HG03558 (cell line): ENCODE measurements at regions not wholly inside any gene's neighbourhood (a gene's known extent, or its start where the extent isn't known, plus 50 kb on each side); places are given as distances from the start of the nearest gene placed in this dataset.
A peak's percentile ranks its signal among the peaks of the same experiment; 100 is the strongest.

ENCODE experiments used
- ATAC-seq: cut with Tn5 transposase; IDR thresholded peaks from one replicate; pipeline ENCODE4 v1.9.1; 2021; ENCODE audit warnings: moderate number of reproducible peaks; ENCODE audit not compliant: unreplicated experiment; ENCODE audit errors: extremely low read depth

GRCh38 chr18:43627848-43628530 is 350.7 kb upstream of the SYT4 start:
- no peak for ATAC-seq

DNA sequence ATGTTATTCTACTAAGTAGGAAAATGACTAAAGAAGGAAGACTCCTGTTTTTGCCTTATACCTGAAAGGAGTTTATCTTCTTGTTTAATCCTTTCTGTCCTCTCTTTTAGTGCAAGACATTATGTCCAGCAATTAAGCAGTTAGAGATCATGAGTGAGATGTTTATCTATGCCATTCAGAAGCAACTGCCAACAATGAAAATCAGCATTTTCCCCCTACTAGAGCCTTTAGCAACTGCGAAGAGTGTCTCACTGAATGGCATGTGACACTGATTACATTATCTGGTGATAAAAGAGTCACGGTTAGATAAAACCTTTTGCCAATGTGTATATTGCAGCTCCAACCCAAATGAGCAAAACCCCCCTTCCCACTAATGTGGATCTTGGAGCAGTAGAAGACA is 357.7 kb upstream of the SYT4 start:
- ATAC-seq = no peak

DNA sequence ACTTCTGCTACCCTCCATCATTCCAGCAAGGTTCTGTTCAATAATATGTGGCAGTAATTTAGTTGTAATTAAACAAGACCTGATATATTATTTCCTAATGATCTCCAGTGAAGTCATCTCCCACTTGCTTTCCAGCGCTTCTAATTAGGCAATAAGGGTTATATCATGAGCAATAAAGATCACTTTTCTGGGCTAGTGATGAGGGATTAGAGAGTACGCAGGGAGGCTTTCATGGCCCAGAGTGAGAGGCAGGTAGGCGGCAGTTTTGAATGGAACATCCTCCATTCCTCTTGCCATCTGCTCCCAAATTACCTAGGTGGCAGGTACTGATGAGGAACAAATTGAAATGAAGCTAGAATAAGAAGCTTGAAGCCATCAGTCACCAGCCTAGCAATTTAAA is 358.1 kb upstream of the SYT4 start:
- no peak for ATAC-seq

DNA sequence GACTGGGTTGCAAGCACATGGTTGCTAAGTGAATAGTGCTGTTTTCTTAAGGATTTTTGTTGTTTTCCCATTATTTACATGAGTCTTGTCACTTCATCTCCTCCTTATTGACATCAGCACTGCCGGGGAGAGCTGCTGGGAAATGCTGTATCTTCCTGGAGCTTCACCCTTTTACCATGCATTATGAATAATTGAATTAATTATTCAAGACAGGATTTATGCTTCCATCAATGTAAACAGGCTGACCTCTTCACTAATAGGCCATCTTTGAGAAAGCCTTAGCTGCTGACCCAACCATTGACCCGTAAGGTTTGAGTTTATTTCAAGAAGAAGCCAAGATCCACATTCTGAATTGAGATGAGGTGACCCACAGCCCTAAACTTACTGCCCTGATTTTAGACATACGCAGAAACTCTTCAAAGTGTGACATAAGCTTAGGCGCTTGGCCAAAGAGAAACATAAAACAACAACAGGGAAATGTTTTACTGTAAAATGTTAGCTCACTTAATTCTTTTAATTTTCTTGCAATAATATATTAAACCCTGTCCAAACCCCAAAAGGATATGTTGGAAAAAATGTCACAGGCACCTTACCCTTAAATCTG is 365.5 kb upstream of the SYT4 start:
- no peak for ATAC-seq

GRCh38 chr18:43648002-43648401 is 370.7 kb upstream of the SYT4 start:
- no peak for ATAC-seq

DNA sequence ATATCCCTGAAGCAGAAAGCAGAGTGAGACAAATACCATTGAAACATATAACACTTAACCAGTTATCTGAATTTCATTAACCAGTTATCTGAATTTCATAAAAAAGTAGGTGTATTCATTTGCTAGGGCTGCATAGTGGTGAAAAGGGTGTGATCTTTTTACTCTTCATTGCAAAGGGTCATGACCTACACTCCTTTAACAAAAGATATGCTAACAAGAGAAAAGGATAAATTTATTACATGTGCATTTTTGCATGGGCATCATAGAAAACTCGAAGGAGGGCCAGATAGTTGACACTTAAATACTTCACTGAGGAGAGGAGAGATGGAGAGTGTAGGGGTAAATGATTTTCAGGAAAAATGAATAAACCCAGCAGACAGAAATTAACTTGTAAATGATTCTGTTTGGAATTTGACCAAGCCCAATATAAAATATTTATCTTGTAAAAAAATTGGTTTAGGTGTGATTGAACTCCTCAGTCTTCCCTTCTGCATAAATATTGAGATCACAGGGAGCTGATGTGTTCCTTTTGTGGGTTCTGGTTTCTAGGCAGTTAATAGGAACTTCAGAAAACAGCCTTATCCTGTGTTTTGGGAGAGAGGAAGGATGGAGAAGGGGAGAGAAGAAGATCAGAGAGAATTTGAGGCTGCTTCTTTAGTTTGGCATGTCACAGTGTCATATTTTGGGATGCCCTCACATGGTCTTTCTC is 372.5 kb upstream of the SYT4 start:
- ATAC-seq = no peak

GRCh38 chr18:43650426-43650825 is 373.1 kb upstream of the SYT4 start:
- no peak for ATAC-seq

DNA sequence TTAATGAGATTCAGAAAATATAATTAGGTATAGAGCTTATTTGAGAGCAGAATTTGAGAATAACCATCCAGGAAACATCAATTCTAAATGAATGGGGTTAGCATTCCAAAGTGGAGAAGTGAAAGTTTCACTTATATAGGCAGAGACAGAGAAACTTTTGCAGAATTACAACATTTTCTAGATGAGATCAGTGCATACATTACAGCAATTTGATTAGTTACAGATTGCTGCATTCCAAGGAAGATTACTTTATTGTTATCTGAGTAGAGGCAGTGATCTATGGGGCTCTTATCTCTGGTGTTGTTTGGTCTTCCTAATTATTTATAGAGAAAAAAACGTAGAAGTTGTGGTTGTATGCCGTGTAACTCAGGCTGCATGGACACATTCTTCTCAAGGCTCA is 373.8 kb upstream of the SYT4 start:
- ATAC-seq = no peak

GRCh38 chr18:43656547-43656946 is 379.3 kb upstream of the SYT4 start:
- ATAC-seq = no peak

DNA sequence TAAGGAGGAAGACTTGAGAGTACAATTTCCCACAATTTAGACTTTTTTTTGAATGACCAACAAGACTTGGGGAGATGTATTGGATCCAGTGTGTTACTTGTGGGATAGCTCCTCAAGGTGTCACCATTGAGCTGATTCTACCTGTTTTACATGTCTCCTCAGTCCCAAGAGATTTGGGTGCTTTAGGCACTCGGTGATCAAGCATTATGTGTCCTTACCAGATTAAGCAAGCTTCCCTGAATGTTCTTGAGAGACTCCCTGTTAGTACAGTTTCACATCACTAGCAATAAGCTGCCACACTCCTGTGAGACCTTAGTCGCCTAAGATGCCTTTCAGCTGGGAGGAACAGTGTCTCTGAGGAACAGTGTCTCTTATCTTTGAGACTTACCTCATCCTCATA is 384.3 kb upstream of the SYT4 start:
- peak; percentile 61 for ATAC-seq

- no peak for ATAC-seq
These were observed 385.4 kb upstream of the SYT4 start for GRCh38 chr18:43662657-43663056.

DNA sequence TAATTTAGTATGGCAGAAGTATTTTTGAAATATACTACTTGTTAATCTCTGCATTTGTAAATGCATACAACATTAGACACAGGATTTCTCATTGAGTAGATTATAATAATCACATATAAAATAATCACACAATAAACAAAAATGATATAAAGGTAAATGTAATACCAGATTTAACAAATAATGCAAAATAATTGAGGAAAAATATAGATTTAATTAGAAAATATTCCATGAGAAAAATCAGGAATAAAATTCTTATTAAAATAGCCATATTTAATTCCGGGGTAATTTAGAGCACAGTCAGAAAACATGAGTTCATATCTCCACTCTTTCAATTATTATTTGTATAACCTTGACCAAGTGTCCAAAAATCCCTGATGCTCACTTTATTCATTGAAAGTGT is 385.9 kb upstream of the SYT4 start:
- no peak for ATAC-seq

- no peak for ATAC-seq
These were observed 387.3 kb upstream of the SYT4 start for GRCh38 chr18:43664487-43665008.

DNA sequence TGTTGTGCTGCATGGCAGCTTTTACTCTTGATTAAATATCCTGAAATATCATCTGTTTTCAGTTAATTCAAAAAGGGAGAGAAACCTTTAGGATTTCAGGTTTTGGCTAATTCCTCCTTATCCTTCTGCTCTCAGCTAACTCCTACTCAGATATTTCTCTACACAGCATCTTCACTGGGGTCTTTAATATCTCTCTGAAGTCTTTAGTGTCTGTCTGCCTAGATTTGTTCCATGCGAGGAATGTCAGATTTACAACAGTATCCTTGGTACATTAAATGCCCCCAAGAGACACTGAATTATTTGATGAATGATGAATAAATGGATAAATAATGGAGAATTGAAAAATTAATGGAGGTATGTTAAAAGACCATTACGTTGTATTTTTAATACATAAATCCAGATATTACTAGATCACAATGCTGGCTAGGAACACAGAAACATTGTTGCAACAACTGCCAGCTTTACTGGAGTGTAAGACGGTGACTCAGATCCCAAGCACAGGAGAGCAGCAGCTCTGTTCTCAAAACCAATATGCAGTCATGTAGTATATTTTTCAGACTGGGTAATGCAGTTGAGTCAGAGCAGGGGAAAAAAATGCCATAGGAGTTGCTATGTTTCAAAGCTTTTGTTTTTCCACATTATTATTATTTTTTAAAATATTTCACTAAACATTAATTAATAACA is 388.0 kb upstream of the SYT4 start:
- ATAC-seq = no peak

DNA sequence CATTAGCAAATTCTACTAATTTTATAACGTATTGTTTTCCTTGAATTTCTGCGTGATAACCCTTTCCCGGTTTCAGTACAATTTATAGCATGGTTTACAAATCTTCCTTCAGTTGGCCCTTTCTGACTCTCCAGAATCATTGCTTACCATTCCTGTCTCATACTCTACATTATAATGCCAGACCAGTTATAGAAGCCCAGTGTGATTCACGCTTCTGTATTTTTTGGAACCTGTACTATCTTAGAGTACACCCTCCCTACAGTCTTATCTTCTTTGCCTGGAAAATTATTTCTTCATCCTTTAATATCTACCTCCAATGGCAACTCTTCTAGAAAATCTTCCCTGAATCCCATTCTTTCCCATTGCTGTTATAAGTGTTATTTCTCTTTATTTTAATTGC is 391.6 kb upstream of the SYT4 start:
- ATAC-seq = no peak

DNA sequence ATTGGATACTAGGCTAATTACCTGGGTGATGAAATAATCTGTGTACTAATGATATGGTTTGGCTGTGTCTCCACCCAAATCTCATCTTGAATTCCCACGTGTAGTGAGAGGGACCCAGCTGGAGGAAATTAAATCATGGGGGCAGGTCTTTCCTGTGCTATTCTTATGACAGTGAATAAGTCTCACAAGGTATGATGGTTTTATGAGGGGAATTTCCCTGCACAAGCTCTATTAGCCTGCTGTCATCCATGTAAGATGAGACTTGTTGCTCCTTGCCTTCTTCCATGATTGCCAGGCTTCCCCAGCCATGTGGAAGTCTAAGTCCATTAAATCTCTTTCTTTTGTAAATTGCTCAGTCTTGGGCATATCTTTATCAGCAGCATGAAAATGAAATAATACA is 394.1 kb upstream of the SYT4 start:
- ATAC-seq = no peak

- no peak for ATAC-seq
These were observed 402.8 kb upstream of the SYT4 start for GRCh38 chr18:43680096-43680495.

- ATAC-seq = no peak
These were observed 404.4 kb upstream of the SYT4 start for GRCh38 chr18:43681661-43682060.

DNA sequence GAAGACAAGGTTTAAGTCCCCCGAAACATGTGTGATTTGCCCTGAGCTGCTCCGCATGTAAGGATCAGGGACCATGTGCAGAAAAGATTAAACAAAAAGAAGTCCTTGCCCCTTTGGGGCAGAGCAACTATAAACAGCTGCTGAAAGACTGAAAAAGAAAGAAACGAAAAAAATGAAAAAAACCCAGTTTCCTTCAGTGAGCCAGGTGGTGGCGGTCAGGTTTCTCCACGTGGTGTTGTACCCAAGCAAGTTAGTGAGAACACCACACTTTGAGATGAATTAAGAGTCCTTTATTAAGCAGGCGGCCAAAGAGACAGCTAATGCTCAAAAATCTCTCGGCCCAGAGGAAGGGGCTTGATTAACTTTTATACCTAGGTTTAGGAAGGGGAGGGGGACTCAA is 404.9 kb upstream of the SYT4 start:
- no peak for ATAC-seq

DNA sequence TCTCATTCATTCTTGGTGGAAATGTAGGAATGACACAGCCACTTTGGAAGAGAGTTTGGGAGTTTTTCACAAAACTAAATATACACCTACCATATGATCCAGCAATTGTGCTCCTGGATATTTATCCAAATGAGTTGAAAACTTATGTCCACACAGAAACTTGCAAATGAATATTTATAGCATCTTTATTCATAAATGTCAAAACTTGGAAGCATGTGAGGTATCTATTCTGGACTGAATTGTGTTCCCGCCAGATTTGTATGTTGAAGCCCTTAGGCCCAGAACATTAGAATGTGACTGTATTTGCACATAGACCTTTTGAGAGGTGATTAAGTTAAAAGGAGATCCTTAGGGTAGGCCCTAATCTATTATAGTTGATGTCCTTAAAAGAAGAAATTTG is 409.4 kb upstream of the SYT4 start:
- ATAC-seq = no peak

GRCh38 chr18:43692099-43692690 is 414.9 kb upstream of the SYT4 start:
- no peak for ATAC-seq
